ENCODE measurements at regions not wholly inside any gene's neighbourhood (a gene's known extent, or its start where the extent isn't known, plus 50 kb on each side); places are given as distances from the start of the nearest gene placed in this dataset.
"Not testable (repeated sequence)": the region's sequence is repeated elsewhere in the genome, so short reads cannot be mapped to it uniquely, and the experiment has no call there.

GRCh38 chr4:52157071-52157470 lies 106.0 kb downstream of the SPATA18 start:
- DNase-seq, result not testable (repeated sequence)

GRCh38 chr4:52157641-52158316 lies 106.7 kb downstream of the SPATA18 start:
- no peak for DNase-seq

DNA sequence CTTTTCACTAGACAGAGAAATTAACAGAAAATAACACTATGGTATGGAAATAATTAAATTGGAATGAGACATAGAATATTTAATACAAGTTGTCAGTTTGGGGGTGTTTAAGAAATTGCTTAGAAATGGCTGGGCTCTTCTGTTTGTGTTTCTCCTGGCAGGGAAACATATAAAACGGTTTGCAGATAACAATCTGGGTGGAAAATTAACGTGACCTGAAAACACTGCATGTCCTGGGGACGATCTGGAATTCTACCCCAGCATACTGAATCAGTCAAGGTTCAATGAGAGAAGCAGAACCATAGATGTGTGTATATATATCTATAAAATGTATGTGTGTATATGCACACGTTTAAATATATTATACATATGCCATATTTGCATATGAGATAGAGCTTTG lies 109.8 kb downstream of the SPATA18 start:
- DNase-seq, result no peak

DNA sequence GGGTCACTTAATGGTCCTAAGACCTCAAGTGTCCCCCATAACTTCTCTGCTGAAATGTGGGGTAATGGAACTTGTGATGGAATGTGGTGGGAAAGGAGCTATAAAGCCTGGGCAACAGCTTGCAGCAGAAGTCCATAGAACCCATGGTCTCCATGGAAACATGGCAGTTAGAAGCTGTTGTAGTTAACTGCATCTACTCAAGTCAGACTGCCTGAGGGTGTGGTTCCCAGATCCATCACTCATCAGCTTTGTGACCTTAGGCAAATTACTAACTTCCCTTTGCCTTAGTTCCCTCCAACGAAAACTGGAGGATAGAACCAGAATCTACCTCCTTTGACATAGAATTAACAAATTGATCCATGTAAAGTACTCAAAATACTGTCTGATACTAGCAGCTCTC lies 113.0 kb downstream of the SPATA18 start:
- DNase-seq, result no peak

- no peak for DNase-seq
Observed at GRCh38 chr4:52172166-52172565, 121.1 kb downstream of the SPATA18 start.

DNA sequence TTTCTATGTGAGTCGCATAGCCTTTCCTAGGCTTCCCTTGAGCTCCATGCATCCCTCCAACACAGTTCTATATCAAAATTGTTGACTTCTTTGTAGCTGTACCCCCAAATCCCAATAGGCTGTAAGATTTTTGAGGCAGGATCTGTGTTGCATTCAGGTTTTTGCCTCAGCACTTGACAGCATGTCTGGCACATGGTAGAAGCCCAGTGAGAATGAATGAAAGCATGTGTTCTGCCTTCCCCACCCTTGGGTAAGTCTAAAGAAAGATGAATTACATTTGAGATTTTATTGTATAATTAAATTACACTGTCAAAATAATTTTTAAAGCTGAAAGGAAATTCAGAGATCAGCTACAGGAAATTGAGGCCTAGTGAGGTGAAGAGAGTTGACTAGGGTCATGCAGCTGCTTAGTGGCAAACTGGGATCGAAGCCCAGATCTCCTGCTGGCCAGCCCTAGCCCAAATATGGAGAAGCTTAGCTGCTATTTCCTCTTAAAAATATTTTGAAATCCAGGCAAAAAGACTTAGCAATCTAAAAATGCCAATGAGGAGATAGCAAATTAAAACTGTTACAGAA lies 122.5 kb downstream of the SPATA18 start:
- no peak for DNase-seq

- DNase-seq, result no peak
Observed at GRCh38 chr4:52187603-52188002, 136.5 kb downstream of the SPATA18 start.

DNA sequence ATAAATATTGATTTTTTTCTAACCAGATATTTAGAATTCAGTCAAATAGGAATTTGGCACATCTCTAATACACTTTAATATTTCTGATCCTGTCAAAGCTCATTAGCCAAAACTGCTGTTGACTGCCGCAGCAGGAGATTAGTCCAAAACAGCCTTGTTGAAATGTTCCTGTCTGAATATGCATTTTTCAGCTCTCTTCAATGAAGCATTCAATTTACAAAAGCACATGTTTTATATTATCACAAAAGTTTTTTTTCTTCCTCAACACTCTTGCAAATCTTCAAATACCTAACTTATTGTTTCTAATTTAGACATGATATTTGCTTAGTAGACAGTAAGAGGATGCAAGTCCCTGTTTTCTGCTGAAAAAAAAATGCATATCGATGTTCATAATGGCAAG lies 140.9 kb downstream of the SPATA18 start:
- no peak for DNase-seq

DNA sequence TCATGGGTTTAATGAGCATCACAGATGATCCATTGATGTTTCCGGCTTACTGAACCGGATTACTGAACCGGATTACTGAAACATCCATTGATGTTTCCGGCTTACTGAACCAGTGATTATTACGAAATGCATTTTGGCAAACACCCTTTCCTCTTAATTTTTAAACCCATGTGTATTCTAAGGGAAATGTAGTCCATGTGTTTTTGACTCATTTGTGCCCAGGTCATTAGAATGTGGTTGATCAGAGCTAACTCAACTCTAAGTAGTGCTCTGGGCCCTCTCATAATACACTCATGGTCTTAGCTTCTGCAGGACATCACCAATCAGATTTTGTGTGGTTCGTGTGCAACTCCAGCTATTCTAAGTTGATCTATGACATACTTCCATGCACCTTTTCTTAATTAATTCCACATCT lies 141.6 kb downstream of the SPATA18 start:
- no peak for DNase-seq

GRCh38 chr4:52195869-52196268 lies 144.8 kb downstream of the SPATA18 start:
- DNase-seq, result no peak

- DNase-seq, result no peak
Observed at GRCh38 chr4:52196606-52197130, 145.6 kb downstream of the SPATA18 start.

DNA sequence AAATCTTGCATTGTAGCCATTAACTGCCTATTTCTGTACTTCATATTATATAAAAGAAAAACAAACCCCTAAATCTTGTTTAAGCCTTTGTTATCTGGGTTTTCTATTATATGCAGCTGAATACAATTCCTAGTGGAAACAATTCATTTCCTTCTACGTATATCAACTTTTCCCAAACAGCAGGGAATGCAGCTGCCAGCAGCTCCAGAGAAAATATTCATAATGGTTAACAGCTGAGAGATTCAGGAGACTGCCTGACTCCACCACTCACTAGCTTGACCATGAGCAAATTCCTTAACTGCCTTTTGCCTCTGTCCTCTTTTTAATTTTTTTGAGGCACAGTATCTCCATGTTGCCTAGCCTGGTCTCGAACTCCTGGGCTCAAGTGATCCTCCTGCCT lies 146.2 kb downstream of the SPATA18 start:
- DNase-seq, result no peak

DNA sequence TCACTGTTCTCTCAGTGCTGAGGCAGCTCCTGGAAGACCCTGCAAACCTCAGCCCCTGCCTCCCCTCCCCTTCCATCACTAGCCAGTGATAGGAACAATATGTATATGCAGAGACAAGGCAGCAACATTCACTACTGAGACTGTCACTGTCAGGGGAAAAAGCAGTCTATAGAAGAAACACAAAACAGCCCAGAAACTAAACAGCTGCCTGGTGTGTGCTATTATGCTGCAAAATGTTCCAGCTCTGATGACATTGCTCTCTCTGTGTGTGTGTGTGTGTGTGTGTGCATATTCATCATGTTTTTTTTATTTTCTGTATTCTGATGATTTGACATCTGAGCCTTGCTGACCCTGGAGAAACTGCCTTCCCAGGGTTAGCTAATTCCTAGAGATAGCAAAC lies 147.2 kb downstream of the SPATA18 start:
- no peak for DNase-seq

DNA sequence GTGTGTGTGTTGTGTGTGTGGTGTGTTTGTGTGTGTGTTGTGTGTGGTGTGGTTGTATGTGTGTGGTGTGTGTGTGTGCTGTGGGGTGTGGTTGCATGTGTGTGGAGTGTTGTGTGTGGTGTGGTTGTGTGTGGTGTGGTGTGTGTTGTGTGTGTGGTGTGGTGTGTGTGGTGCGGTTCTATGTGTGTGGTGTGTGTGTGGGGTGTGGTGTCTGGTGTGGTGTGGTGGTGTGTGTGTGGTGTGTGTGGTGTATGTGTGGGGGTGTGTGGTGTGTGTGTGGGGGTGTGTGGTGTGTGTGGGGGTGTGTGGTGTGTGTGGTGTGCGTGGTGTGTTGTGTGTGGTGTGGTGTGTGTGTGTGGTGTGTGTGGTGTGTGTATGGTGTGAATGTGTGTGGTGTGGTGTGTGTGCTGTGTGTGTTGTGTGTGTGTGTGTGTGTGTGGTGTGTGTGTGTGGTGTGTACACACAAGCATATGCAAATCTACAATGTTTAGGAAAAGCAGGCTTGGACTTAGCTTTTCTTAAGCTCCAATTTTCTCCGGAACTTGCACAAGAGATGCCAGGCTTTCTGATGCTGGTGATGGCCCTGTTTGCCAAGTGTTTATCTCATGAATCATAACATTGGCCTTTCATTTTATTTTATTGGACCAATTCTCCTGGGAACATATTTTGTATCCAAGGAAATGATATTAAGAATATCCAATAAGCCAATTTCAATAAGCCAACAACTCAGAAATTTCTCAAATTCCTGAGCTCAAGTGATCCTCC lies 148.7 kb downstream of the SPATA18 start:
- no peak for DNase-seq

- DNase-seq, result no peak
Observed at GRCh38 chr4:52200339-52200725, 149.2 kb downstream of the SPATA18 start.

DNA sequence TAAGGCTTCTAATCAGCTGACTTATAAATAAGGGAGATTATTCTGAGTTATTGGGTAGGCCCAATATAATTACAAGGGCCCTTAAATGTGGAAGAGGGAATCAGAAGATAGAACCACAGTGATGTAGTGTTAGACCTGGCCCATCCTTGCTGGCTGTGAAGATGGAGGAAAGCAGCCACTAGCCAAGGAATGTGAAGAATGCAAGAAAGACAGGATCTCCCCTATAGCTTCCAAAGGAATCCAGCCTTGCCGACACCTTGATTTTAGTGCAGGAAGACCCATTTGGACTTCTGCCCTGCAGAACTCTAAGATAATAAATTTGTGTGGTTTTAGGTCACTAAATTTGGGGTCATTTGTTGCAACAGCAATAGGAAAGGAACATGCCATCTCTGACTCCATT lies 150.6 kb downstream of the SPATA18 start:
- no peak for DNase-seq

DNA sequence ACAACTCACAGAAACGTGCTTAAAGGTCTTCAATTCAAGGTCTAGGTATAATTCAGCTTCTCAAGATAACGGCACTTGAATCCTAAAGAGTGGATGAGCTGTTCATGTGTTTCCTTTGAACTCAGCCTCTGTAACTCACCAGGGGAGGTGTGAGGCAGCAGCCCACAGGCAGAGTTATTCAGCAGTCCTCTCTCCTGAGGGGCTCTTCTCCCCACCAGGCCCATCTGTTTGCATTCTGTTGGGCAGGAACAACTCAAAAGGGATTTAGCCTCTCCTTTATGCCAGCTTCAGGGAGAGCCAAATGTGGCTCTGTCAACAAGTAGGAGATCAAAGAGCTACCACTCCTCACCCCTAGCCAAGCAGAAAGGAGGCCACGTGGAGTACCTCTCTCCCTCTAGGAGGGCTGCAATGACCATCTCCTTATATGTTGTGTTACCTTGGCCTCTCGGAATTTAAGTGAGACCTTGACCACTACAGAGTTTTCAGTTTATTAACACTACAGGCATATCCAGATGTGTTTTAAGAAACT lies 151.2 kb downstream of the SPATA18 start:
- no peak for DNase-seq

DNA sequence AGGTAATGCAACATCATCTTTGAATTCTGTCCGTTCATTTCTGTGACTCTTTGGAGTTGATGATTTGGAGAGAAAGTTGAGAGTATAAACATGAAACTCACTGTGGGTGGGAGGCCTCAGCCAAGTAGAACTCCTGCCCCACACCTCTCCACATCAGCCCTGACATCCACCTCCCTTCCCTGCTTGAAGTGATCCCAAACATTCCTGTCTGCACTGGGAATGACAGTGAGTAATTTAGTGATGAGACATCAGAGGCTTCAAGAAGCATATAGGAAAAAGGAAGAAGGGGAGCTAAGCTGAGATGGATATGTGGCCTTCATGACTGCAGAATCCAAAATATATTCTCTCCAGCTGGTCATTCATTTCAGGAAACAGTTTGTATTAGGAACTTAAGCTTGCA lies 151.8 kb downstream of the SPATA18 start:
- DNase-seq, result no peak

DNA sequence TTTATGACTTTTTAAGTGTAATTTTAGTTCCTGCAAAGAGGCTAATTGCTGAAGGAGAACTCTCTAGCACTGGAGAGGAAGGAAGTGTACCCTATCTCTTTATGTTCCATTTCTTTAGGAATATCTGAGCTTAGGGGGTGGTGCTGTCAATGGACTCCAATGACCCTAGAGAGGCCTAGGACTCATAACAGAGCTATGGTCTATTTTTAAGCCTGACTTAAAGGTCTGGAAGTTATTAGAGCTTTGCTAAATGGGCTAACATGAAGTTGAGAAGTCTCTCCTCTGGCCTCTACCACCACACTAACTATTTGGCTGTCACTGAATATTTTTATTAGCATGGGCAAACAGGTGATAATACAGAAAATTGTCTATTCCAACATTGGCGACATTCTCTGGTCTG lies 152.2 kb downstream of the SPATA18 start:
- no peak for DNase-seq

GRCh38 chr4:52204921-52205320 lies 153.8 kb downstream of the SPATA18 start:
- no peak for DNase-seq

GRCh38 chr4:52207146-52207545 lies 156.0 kb downstream of the SPATA18 start:
- not testable (repeated sequence) for DNase-seq

DNA sequence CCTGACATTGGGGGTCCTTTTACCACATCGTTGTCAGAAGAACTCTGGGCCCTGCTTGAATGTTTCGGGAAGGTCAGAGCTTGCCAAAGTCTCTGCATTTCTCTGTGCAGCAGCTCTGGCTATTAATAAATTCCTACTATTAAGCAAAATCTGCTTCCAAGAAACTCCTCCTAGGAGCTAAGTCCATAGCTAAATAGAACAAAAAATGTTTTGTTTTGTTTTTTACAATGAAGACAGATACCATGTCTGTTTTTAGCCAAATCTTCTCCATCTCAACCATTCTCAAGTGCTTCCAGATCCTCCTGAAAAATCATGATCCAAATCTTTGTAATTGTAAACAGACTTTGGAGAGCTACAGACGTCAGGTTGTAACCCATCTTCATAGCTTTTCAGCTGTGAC lies 161.6 kb downstream of the SPATA18 start:
- DNase-seq, result no peak

DNA sequence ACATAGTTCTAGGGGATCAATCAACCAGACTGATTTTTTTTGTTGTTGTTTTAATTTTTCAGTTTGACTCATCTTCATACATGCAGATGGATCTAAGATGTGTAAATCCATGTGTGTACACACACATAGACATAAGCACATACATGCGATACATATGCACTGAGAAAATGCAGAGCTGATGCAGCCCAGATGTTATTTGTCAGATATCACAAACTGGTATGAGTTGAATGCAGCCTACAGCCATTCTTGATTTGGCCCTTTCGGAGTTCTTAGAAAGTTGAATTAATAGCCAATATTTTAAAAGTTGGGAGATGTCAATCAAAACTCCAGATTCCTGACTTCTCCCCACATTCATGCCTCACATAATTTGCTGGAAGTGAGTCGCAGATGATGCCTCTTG lies 180.4 kb downstream of the SPATA18 start:
- DNase-seq, result no peak

Measured in DMS79 (cell line).